ENCODE measurements at regions not wholly inside any gene's neighbourhood (a gene's known extent, or its start where the extent isn't known, plus 50 kb on each side); places are given as distances from the start of the nearest gene placed in this dataset.
"Not testable (repeated sequence)": the region's sequence is repeated elsewhere in the genome, so short reads cannot be mapped to it uniquely, and the experiment has no call there.

- no peaks in the 10 kb centered on the region for H3K36me3 ChIP-seq
- H3K9me3 ChIP-seq = no peaks in the 10 kb centered on the region
- H3K4me1 ChIP-seq (ENCODE audit: control insufficient read depth in 1 of 2, insufficient read depth in 1 of 2, low read depth in 1 of 2, low read length in 1 of 2) = no peaks in the 10 kb centered on the region
- no peak overlapping the region for H3K4me3 ChIP-seq (ENCODE audit: low read depth in 1 of 2, low read length in 1 of 2)
- no peak overlapping the region for H3K27ac ChIP-seq
- TF ChIP-seq CTCF (IDR thresholded peaks at IDR 0.05) = no peak
- H3K27me3 ChIP-seq = no peaks in the 10 kb centered on the region
Measured at GRCh38 chr15:45873781-45874180, 239.0 kb downstream of the SQOR start.

GRCh38 chr15:45874566-45874965 is 239.7 kb downstream of the SQOR start:
- not testable (repeated sequence) for H3K27me3 ChIP-seq; H3K27ac ChIP-seq; H3K9me3 ChIP-seq; H3K4me3 ChIP-seq (ENCODE audit: low read depth in 1 of 2, low read length in 1 of 2); H3K36me3 ChIP-seq; H3K4me1 ChIP-seq (ENCODE audit: control insufficient read depth in 1 of 2, insufficient read depth in 1 of 2, low read depth in 1 of 2, low read length in 1 of 2)

GRCh38 chr15:45884289-45884688 is 249.5 kb downstream of the SQOR start:
- no peak for TF ChIP-seq CTCF (IDR thresholded peaks at IDR 0.05)
- H3K36me3 ChIP-seq = no peaks in the 10 kb centered on the region
- no peaks in the 10 kb centered on the region for H3K9me3 ChIP-seq
- no peak overlapping the region for H3K27ac ChIP-seq
- no peaks in the 10 kb centered on the region for H3K4me1 ChIP-seq (ENCODE audit: control insufficient read depth in 1 of 2, insufficient read depth in 1 of 2, low read depth in 1 of 2, low read length in 1 of 2)
- no peak overlapping the region for H3K4me3 ChIP-seq (ENCODE audit: low read depth in 1 of 2, low read length in 1 of 2)
- H3K27me3 ChIP-seq = no peaks in the 10 kb centered on the region

GRCh38 chr15:45884755-45885445 is 250.1 kb downstream of the SQOR start:
- H3K36me3 ChIP-seq = no peaks in the 10 kb centered on the region
- H3K27me3 ChIP-seq = no peaks in the 10 kb centered on the region
- H3K4me3 ChIP-seq (ENCODE audit: low read depth in 1 of 2, low read length in 1 of 2) = no peak overlapping the region
- TF ChIP-seq CTCF (IDR thresholded peaks at IDR 0.05) = no peak
- H3K4me1 ChIP-seq (ENCODE audit: control insufficient read depth in 1 of 2, insufficient read depth in 1 of 2, low read depth in 1 of 2, low read length in 1 of 2) = no peaks in the 10 kb centered on the region
- H3K9me3 ChIP-seq = no peaks in the 10 kb centered on the region
- no peak overlapping the region for H3K27ac ChIP-seq

- no peak overlapping the region for H3K4me3 ChIP-seq (ENCODE audit: low read depth in 1 of 2, low read length in 1 of 2)
- TF ChIP-seq CTCF (IDR thresholded peaks at IDR 0.05) = no peak
- H3K9me3 ChIP-seq = no peaks in the 10 kb centered on the region
Measured at GRCh38 chr15:45885801-45886200, 251.0 kb downstream of the SQOR start.

GRCh38 chr15:45891766-45892165 is 256.9 kb downstream of the SQOR start:
- no peaks in the 10 kb centered on the region for H3K36me3 ChIP-seq
- no peaks in the 10 kb centered on the region for H3K9me3 ChIP-seq
- H3K4me3 ChIP-seq (ENCODE audit: low read depth in 1 of 2, low read length in 1 of 2) = no peak overlapping the region
- no peaks in the 10 kb centered on the region for H3K4me1 ChIP-seq (ENCODE audit: control insufficient read depth in 1 of 2, insufficient read depth in 1 of 2, low read depth in 1 of 2, low read length in 1 of 2)
- no peak for TF ChIP-seq CTCF (IDR thresholded peaks at IDR 0.05)
- H3K27me3 ChIP-seq = no peaks in the 10 kb centered on the region
- no peak overlapping the region for H3K27ac ChIP-seq

More at GRCh38 chr15:45885801-45886200, 251.0 kb downstream of the SQOR start:
- Histone ChIP-seq H3K27me3 (no peaks in the 10 kb centered on the region), H3K4me1 (ENCODE audit: control insufficient read depth in 1 of 2, insufficient read depth in 1 of 2, low read depth in 1 of 2, low read length in 1 of 2) (no peaks in the 10 kb centered on the region), H3K36me3 (no peaks in the 10 kb centered on the region), H3K27ac (no peak overlapping the region)

All from neutrophil (primary cell).